ENCODE measurements at regions not wholly inside any gene's neighbourhood (a gene's known extent, or its start where the extent isn't known, plus 50 kb on each side); places are given as distances from the start of the nearest gene placed in this dataset.

DNA sequence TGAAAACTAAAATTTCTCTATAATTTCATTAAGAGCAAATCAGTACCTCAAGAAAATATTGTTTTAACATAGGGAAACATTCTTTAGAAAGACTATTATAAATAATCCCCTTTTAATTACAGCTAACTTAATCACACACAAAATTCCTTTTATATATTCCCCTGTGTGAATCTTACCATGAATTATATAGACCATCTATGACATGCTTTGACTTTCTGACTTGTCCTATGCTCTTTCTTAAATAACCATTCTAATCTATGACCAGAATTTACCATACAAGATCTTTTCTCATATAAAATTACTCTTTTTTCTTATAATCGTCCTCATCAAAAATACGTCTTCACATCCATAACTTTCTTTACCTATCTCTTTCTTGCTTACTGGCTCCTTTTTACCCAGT, 824.2 kb upstream of the FAM98A start:
- no peak overlapping the region for H3K4me3 ChIP-seq (ENCODE audit: low read depth, low read length)
- TF ChIP-seq, protein P1, sequence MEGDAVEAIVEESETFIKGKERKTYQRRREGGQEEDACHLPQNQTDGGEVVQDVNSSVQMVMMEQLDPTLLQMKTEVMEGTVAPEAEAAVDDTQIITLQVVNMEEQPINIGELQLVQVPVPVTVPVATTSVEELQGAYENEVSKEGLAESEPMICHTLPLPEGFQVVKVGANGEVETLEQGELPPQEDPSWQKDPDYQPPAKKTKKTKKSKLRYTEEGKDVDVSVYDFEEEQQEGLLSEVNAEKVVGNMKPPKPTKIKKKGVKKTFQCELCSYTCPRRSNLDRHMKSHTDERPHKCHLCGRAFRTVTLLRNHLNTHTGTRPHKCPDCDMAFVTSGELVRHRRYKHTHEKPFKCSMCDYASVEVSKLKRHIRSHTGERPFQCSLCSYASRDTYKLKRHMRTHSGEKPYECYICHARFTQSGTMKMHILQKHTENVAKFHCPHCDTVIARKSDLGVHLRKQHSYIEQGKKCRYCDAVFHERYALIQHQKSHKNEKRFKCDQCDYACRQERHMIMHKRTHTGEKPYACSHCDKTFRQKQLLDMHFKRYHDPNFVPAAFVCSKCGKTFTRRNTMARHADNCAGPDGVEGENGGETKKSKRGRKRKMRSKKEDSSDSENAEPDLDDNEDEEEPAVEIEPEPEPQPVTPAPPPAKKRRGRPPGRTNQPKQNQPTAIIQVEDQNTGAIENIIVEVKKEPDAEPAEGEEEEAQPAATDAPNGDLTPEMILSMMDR (conservative IDR thresholded peaks at IDR 0.05; ENCODE audit: low read depth, low read length): no peak
- no peak for DNase-seq (ENCODE audit: low read depth)

- TF ChIP-seq, protein P1 (conservative IDR thresholded peaks at IDR 0.05; ENCODE audit: low read depth, low read length): no peak
- DNase-seq (ENCODE audit: low read depth): peak; percentile 1
- H3K4me3 ChIP-seq (ENCODE audit: low read depth, low read length): no peak overlapping the region
Observed at GRCh38 chr2:34419856-34420255, 820.8 kb upstream of the FAM98A start.

- TF ChIP-seq, protein P1 (conservative IDR thresholded peaks at IDR 0.05; ENCODE audit: low read depth, low read length): no peak
- DNase-seq (ENCODE audit: low read depth): no peak
- H3K4me3 ChIP-seq (ENCODE audit: low read depth, low read length): no peak overlapping the region
Observed at GRCh38 chr2:34416856-34417255, 817.8 kb upstream of the FAM98A start.

- no peak for DNase-seq (ENCODE audit: low read depth)
- TF ChIP-seq, protein P1 (conservative IDR thresholded peaks at IDR 0.05; ENCODE audit: low read depth, low read length): no peak
- no peak overlapping the region for H3K4me3 ChIP-seq (ENCODE audit: low read depth, low read length)
Observed at GRCh38 chr2:34414856-34415255, 815.8 kb upstream of the FAM98A start.

- TF ChIP-seq, protein P1 (conservative IDR thresholded peaks at IDR 0.05; ENCODE audit: low read depth, low read length): no peak
- no peak overlapping the region for H3K4me3 ChIP-seq (ENCODE audit: low read depth, low read length)
- DNase-seq (ENCODE audit: low read depth): no peak
Observed at GRCh38 chr2:34408100-34408499, 809.0 kb upstream of the FAM98A start.

- no peak overlapping the region for H3K4me3 ChIP-seq (ENCODE audit: low read depth, low read length)
- TF ChIP-seq, protein P1 (conservative IDR thresholded peaks at IDR 0.05; ENCODE audit: low read depth, low read length): no peak
- no peak for DNase-seq (ENCODE audit: low read depth)
Observed at GRCh38 chr2:34403512-34403911, 804.4 kb upstream of the FAM98A start.

- DNase-seq (ENCODE audit: low read depth): no peak
- TF ChIP-seq, protein P1 (conservative IDR thresholded peaks at IDR 0.05; ENCODE audit: low read depth, low read length): no peak
Observed at GRCh38 chr2:34402376-34402775, 803.3 kb upstream of the FAM98A start.

More at GRCh38 chr2:34402376-34402775, 803.3 kb upstream of the FAM98A start:
- H3K4me3 ChIP-seq (ENCODE audit: low read depth, low read length): no peak overlapping the region
